Suprapubic skin (tissue), 4 donors: ENCODE measurements at regions not wholly inside any gene's neighbourhood (a gene's known extent, or its start where the extent isn't known, plus 50 kb on each side); places are given as distances from the start of the nearest gene placed in this dataset.

Source experiments
- DNase-seq, 2 donors: peaks; one replicate each; pipeline ENCODE4 v3.0.0-alpha.2; 2019; ENCODE audit warnings: low spot score in 2 of 2
- H3K27ac ChIP-seq: fragments of 200-600 bp; sonication (generic); one replicate; pipeline ENCODE4 v1.5.1; 2019
- H3K27me3 ChIP-seq: fragments of 200-600 bp; sonication (generic); one replicate; pipeline ENCODE4 v1.5.1; 2019
- H3K36me3 ChIP-seq: fragments of 200-600 bp; sonication (generic); one replicate; pipeline ENCODE4 v1.5.1; 2019
- H3K4me1 ChIP-seq: fragments of 200-600 bp; sonication (generic); one replicate; pipeline ENCODE4 v1.5.1; 2019
- H3K4me3 ChIP-seq: fragments of 200-600 bp; sonication (generic); one replicate; pipeline ENCODE4 v1.5.1; 2019; ENCODE audit warnings: mild to moderate bottlenecking
- H3K9me3 ChIP-seq: fragments of 200-600 bp; sonication (generic); one replicate; pipeline ENCODE4 v1.5.1; 2019
- CTCF ChIP-seq, 2 donors: fragments of 200-600 bp in 1 of 2; fragments of 450-650 bp in 1 of 2; sonication (generic) in 1 of 2; IDR thresholded peaks; one replicate each; pipeline ENCODE4 v1.5.1; 2016 to 2019; ENCODE audit warnings: antibody characterized with exemption in 2 of 2, mild to moderate bottlenecking in 1 of 2, moderate library complexity in 1 of 2
- EP300 ChIP-seq: sonication (generic); formaldehyde crosslinking; IDR thresholded peaks from one replicate; pipeline ENCODE4 v1.6.1; 2017; ENCODE audit warnings: antibody characterized with exemption
- POLR2A ChIP-seq, 2 donors: fragments of 450-650 bp; IDR thresholded peaks; one replicate each; pipeline ENCODE4 v1.6.1; 2017; ENCODE audit warnings: antibody characterized with exemption in 2 of 2, mild to moderate bottlenecking in 2 of 2, moderate library complexity in 2 of 2
- POLR2AphosphoS5 ChIP-seq, 3 donors: sonication (generic); formaldehyde crosslinking; IDR thresholded peaks; one replicate each; pipeline ENCODE4 v1.6.1; 2017; ENCODE audit warnings: antibody characterized with exemption in 3 of 3
- WGBS: methylation state at CpG from one replicate; pipeline ENCODE4 v1.1.5; 2018; 5-methylcytosine and 5-hydroxymethylcytosine counted together

GRCh38 chr15:96792216-96792615, 461.7 kb downstream of the NR2F2 start:
- Histone ChIP-seq H3K36me3 (no peaks in the 10 kb centered on the region), H3K9me3 (no peaks in the 10 kb centered on the region), H3K4me1 (no peaks in the 10 kb centered on the region), H3K4me3 (no peak overlapping the region), H3K27me3 (no peaks in the 10 kb centered on the region), H3K27ac (no peak overlapping the region)
- no peak for DNase-seq
- TF ChIP-seq EP300 (no peak), POLR2AphosphoS5 (IDR thresholded peaks at IDR 0.05) (no peak), POLR2A (IDR thresholded peaks at IDR 0.05) (no peak), CTCF (IDR thresholded peaks at IDR 0.05) (no peak)
- WGBS: 42% methylated on average over 3 of the region's 3 CpGs

DNA sequence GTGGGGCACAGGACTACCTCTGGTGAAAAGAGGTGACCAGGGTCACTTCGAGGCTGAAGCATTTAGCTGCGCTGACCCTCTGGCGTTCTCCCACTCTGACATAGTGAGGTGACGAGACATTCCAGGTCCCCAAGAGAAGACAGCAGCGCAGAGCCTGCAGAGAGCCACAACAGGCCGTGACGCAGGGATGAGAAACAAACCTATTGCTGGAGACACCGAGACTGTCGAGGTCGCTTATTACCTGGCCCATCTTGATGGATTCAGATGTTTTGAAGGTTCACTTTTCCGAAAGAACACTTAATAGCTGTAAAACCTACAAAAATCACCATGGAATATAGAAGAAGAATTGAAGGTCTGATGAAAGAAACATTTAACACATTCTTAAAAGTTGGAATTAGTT, 466.3 kb downstream of the NR2F2 start:
- Histone ChIP-seq H3K36me3 (no peaks in the 10 kb centered on the region), H3K9me3 (no peaks in the 10 kb centered on the region), H3K27me3 (no peaks in the 10 kb centered on the region), H3K4me1 (no peaks in the 10 kb centered on the region), H3K4me3 (no peak overlapping the region), H3K27ac (no peak overlapping the region)
- DNase-seq: no peak
- TF ChIP-seq CTCF (IDR thresholded peaks at IDR 0.05): no peak
- no peak for TF ChIP-seq EP300
- no peak for TF ChIP-seq POLR2AphosphoS5 (IDR thresholded peaks at IDR 0.05)
- TF ChIP-seq POLR2A (IDR thresholded peaks at IDR 0.05): no peak
- 92% methylated on average over 11 of the region's 11 CpGs for WGBS

GRCh38 chr15:96801576-96802150, 471.2 kb downstream of the NR2F2 start:
- no peak for DNase-seq
- Histone ChIP-seq H3K4me1 (no peaks in the 10 kb centered on the region), H3K36me3 (no peaks in the 10 kb centered on the region), H3K27me3 (no peaks in the 10 kb centered on the region), H3K9me3 (no peaks in the 10 kb centered on the region), H3K27ac (no peak overlapping the region), H3K4me3 (no peak overlapping the region)
- no peak for TF ChIP-seq POLR2AphosphoS5 (IDR thresholded peaks at IDR 0.05)
- TF ChIP-seq EP300: no peak
- TF ChIP-seq CTCF (IDR thresholded peaks at IDR 0.05): no peak
- no peak for TF ChIP-seq POLR2A (IDR thresholded peaks at IDR 0.05)
- WGBS: 83% methylated on average over 14 of the region's 14 CpGs

- TF ChIP-seq EP300: no peak
- no peak for TF ChIP-seq POLR2AphosphoS5 (IDR thresholded peaks at IDR 0.05)
- TF ChIP-seq POLR2A (IDR thresholded peaks at IDR 0.05): no peak
- no peak for TF ChIP-seq CTCF (IDR thresholded peaks at IDR 0.05)
- no peak for DNase-seq
- WGBS: 75% methylated on average over 11 of the region's 11 CpGs
- H3K4me3 ChIP-seq: no peak overlapping the region
- H3K27me3 ChIP-seq: peaks cover 3% of the 10 kb centered on the region
- no peaks in the 10 kb centered on the region for H3K36me3 ChIP-seq
- H3K4me1 ChIP-seq: no peaks in the 10 kb centered on the region
- H3K27ac ChIP-seq: no peak overlapping the region
- H3K9me3 ChIP-seq: no peaks in the 10 kb centered on the region
Observed at GRCh38 chr15:96802611-96803255, 472.2 kb downstream of the NR2F2 start.

DNA sequence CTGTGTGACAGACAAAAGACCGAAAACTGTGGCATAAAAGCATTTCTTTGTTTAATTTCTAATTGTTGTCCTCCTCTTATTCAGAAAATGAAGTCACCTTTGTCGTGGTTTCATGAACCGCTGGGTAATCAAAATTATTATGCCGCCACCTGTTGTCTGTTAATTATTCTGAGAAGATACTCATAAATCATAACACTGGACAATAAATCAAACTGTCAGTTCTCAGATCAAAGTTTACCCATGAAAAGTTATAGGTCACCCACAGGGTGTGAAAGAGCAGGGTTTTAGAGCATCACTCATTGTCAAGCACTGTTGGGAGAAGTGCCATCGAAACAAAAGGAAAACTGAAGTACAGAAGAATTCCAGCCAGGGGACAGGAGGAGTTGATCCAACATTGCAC, 474.3 kb downstream of the NR2F2 start:
- no peak overlapping the region for H3K4me3 ChIP-seq
- WGBS: 72% methylated on average over 5 of the region's 5 CpGs
- TF ChIP-seq POLR2AphosphoS5 (IDR thresholded peaks at IDR 0.05): no peak
- no peak for TF ChIP-seq EP300
- TF ChIP-seq POLR2A (IDR thresholded peaks at IDR 0.05): no peak
- TF ChIP-seq CTCF (IDR thresholded peaks at IDR 0.05): no peak
- H3K4me1 ChIP-seq: no peaks in the 10 kb centered on the region
- H3K27me3 ChIP-seq: peaks cover 3% of the 10 kb centered on the region
- H3K36me3 ChIP-seq: no peaks in the 10 kb centered on the region
- H3K27ac ChIP-seq: no peak overlapping the region
- DNase-seq: no peak
- H3K9me3 ChIP-seq: no peaks in the 10 kb centered on the region
